PC-3 (cell line): ENCODE measurements at regions not wholly inside any gene's neighbourhood (a gene's known extent, or its start where the extent isn't known, plus 50 kb on each side); places are given as distances from the start of the nearest gene placed in this dataset.

Source experiments
- EZH2 ChIP-seq: fragments of 300-600 bp; sonication (generic); IDR thresholded peaks from one replicate; pipeline ENCODE4 v1.6.1; 2017; ENCODE audit warnings: antibody characterized with exemption, mild to moderate bottlenecking, low read length; ENCODE audit not compliant: unreplicated experiment
- EZH2phosphoT487 ChIP-seq: fragments of 300-600 bp; sonication (generic); IDR thresholded peaks from 2 replicates; pipeline ENCODE4 v1.6.1; 2018; ENCODE audit warnings: mild to moderate bottlenecking, antibody characterized with exemption, low read length, borderline replicate concordance
- TF ChIP-seq, protein P1 (sequence below): fragments of 300-600 bp; sonication (generic); conservative IDR thresholded peaks from 2 replicates; pipeline ENCODE4 v1.5.1; 2017; ENCODE audit warnings: antibody characterized with exemption, low read depth, mild to moderate bottlenecking, low read length

DNA sequence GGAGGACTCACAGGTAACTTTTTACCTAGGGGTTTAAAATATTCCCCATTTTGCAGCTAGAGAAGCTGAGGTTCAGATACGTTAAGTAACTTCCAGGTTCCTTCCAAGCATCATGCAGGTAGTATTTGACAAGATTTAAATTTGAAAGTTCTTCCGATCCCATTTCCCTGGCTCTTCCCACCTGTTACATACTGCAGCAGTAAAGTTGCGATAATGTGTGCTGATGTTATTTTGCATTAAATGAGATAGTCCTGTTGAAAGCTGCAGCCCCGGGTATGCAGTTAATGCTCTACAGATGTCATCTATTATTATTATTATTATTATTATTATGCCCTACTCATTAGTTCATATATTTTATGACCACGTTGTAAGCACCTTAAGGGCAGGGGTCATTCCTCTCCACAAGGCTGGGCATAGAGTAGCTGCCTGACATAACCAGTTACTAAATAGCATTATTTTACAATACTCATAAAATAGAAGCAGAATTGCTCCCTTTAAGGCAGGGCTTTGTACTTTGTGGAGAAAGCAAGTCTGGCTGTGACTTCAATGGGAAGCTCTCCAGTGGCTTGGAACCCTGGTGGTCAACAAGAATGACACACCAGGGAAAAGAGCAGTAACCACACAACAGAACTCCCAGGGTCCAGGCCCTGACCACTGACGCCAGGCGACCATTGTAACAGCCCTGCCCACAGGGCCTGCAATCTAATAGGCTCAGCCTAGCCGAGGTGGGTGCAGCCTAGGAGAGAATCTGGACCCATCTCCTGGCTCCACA is 90.8 kb upstream of the CALM2 start:
- TF ChIP-seq, protein P1, sequence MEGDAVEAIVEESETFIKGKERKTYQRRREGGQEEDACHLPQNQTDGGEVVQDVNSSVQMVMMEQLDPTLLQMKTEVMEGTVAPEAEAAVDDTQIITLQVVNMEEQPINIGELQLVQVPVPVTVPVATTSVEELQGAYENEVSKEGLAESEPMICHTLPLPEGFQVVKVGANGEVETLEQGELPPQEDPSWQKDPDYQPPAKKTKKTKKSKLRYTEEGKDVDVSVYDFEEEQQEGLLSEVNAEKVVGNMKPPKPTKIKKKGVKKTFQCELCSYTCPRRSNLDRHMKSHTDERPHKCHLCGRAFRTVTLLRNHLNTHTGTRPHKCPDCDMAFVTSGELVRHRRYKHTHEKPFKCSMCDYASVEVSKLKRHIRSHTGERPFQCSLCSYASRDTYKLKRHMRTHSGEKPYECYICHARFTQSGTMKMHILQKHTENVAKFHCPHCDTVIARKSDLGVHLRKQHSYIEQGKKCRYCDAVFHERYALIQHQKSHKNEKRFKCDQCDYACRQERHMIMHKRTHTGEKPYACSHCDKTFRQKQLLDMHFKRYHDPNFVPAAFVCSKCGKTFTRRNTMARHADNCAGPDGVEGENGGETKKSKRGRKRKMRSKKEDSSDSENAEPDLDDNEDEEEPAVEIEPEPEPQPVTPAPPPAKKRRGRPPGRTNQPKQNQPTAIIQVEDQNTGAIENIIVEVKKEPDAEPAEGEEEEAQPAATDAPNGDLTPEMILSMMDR: no peak
- no peak for TF ChIP-seq EZH2
- TF ChIP-seq EZH2phosphoT487: no peak
